Activated naive CD4-positive, alpha-beta T cell treated with anti-CD3 and anti-CD28 coated beads, Interleukin-2, amount 50 U/mL, for 72 hours (primary cell): ENCODE measurements at regions not wholly inside any gene's neighbourhood (a gene's known extent, or its start where the extent isn't known, plus 50 kb on each side); places are given as distances from the start of the nearest gene placed in this dataset.
A peak's percentile ranks its signal among the peaks of the same experiment; 100 is the strongest.
"Not testable (repeated sequence)": the region's sequence is repeated elsewhere in the genome, so short reads cannot be mapped to it uniquely, and the experiment has no call there.

ENCODE experiments used
- ATAC-seq, 2 donors: fragments of 150-1000 bp; cut with Tn5 transposase; 2 replicates each; pipeline ENCODE4 v1.10.0; 2021; ENCODE audit warnings: mild to moderate bottlenecking in 2 of 2, moderate library complexity in 2 of 2
- DNase-seq, 2 donors: peaks; one replicate each; pipeline ENCODE4 v3.0.0; 2021 to 2022; ENCODE audit warnings: low spot score in 2 of 2
- H3K27ac Mint-ChIP-seq, 2 donors: one replicate each; pipeline ENCODE4 v1.8.0; 2022; ENCODE audit warnings: mild to moderate bottlenecking in 2 of 2, mixed read lengths in 2 of 2
- H3K36me3 Mint-ChIP-seq, 2 donors: one replicate each; pipeline ENCODE4 v1.8.0; 2022; ENCODE audit warnings: mixed read lengths in 2 of 2
- H3K9me3 Mint-ChIP-seq, 2 donors: one replicate each; pipeline ENCODE4 v1.8.0; 2022; ENCODE audit warnings: mixed read lengths in 2 of 2

DNA sequence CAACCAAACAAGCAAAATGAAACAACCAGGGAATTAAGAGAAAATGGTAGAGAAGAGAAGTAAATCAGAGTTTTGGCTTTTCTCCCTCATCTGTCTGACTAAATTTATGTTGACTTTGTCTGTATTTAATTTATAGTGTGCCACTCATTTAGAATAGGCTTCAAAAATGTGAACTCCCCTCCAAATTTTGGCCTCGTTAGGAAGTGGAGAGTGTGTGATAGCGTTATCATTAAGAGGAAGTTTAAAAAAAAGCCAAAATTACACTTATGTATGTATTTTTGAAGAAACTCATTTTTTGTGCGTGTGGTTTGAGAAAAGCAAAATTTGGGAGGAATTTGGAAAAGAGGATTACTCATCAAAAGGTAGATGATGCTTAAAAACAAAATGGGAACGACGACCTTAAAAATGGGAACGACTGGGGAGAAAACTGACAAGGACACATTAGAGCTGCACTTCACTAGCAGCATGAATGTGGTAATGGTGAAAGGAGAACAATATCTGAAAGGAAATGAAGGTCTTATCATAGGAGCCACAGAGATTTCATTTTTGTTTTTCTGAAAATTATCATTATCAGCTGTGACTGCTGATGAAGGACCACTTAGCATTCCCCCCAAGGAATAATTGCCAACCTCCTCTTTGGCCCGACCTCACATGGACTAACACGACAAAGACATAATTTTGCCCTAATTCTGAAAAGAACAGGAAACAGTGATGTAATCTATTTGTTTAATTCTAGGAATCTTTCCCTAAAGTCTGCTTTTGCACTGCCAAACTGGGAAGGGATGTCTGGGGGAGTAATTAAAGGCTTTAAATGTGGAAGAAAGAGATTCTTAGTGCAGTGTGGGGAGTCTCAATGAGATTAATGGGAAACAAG, 163.2 kb upstream of the P2RY1 start:
- Mint-ChIP-seq H3K9me3 (no peaks in the 10 kb centered on the region), H3K36me3 (no peaks in the 10 kb centered on the region), H3K27ac (no peak overlapping the region)
- DNase-seq (no peak), ATAC-seq (no peak)

DNA sequence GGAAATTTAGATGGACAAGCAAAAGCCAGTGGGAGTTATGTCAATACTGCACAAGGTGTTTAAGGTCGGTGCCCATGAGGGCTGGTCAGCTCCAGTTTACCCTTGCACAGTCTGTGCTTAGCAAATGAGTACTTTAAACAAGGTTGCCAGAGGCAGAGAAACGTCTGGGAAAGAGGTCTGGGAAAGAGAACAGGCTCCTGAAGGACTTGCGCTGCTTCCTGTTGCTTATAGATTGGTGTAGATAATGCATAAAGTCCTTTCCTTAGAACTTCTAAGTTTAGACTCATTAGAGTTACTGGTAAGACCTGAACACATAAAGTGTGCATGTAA, 162.6 kb upstream of the P2RY1 start:
- Mint-ChIP-seq H3K36me3 (no peaks in the 10 kb centered on the region), H3K9me3 (no peaks in the 10 kb centered on the region), H3K27ac (no peak overlapping the region)
- DNase-seq, result no peak
- ATAC-seq, result no peak

DNA sequence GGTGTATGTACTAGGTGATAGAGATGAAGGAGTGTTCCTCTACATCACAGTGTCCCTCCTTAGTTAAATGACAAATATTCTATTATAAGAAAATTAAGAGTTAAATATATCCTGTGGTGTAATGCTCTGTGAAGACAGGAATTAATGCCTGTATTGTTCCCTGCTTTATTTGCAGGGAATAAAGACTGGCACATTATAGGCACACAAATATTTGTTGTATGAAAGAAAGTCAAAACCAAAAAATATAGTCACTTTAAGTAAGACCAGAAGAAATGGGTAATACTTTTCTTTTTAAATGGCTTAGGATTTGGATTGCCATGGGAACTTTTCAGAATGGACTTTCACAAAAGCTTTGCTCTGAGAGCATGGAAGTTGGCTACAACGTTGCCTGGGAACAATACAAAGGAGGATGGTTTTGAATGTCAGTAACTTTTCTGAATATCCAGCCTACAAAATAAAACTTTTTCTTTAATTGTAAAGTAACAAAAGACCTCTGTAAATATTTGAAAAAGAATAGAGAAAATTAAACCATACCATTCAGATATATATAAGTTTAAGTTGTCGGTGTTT, 158.0 kb upstream of the P2RY1 start:
- H3K9me3 Mint-ChIP-seq, result no peaks in the 10 kb centered on the region
- H3K36me3 Mint-ChIP-seq, result no peaks in the 10 kb centered on the region
- no peak overlapping the region for H3K27ac Mint-ChIP-seq
- ATAC-seq, result no peak
- DNase-seq, result no peak

DNA sequence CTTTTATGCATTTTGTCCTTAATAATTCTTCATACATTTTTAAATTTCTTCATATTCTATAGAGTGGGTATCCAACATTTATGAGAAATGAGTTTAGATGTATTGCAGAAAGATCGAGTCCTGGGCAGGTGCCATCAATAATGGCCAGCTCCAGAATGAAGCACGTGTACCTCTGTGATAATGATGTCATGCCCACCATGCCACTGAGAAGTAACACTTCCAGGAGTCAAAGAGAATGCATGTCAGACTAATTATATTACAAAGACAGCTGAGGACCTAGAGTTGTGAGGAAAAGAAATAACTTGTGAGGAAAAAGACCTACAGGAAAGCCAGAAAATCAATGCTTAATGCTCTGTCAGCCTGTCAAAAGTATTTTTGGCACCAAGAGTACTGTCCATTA, 157.4 kb upstream of the P2RY1 start:
- DNase-seq (no peak), ATAC-seq (no peak)
- no peaks in the 10 kb centered on the region for H3K9me3 Mint-ChIP-seq
- H3K36me3 Mint-ChIP-seq, result no peaks in the 10 kb centered on the region
- H3K27ac Mint-ChIP-seq, result no peak overlapping the region

DNA sequence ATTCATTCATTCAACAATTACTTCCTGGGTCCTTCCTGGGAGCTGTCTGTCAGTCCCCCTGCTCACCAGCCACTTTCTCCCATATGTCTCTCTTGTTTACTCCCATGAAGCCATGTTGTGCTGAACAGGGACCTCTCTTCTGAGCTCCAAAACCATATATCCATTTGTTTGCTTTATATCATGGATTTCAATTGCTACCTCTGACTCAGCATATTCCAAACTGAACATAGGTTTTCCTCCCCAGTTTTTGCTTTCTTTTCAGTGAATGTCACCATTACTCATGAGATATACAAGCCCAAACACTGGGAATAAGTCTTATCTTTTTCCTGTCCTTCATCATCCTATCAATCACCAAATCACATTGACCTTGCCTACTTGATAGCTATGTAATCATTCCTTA, 152.5 kb upstream of the P2RY1 start:
- H3K27ac Mint-ChIP-seq, result no peak overlapping the region
- H3K36me3 Mint-ChIP-seq, result no peaks in the 10 kb centered on the region
- H3K9me3 Mint-ChIP-seq, result no peaks in the 10 kb centered on the region
- ATAC-seq (no peak), DNase-seq (no peak)

DNA sequence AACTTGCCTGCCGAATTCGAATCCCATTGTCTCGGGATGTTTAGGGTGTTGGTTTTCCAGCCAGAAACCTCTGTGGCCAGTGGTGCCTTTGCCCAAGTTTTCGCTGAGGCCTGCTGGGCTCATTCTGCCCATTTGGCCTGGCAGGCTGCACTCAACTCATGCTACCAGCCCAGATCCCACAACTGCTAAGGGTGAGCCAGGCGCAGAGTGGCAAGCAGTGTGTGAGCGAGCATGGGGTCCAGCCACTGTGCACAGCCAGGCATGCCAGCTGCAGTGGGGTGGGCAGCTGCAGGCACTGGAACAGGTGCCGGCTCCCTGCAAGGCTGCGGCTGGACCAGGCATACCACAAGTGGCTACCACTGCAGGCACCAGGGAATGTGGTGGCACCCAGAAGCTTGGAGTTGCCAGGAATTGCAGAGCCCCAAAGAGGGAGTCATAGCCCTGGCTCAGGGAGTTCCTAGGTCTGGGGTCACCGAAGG, 151.4 kb upstream of the P2RY1 start:
- DNase-seq (no peak), ATAC-seq (no peak)
- no peaks in the 10 kb centered on the region for H3K9me3 Mint-ChIP-seq
- no peak overlapping the region for H3K27ac Mint-ChIP-seq
- H3K36me3 Mint-ChIP-seq, result no peaks in the 10 kb centered on the region

DNA sequence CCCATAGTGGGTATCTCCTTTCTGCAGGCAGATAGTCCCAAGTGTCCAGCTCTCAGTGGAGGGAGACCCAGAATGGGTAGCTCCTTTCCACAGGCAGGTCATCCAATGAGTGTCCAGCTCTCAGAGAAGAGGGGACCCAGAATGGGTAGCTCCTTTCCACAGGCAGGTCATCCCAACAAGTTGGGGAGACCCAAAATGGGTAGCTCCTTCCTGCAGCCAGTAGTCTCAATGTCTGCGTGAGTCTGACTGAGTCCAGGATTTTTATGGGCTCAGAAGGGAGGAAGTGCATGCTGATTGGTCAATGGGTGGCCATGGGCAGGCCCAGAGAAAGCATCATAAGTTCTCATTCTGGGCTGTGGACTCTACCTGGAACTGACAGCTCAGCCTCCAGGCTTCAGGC, 150.7 kb upstream of the P2RY1 start:
- Mint-ChIP-seq H3K36me3 (no peaks in the 10 kb centered on the region), H3K9me3 (no peaks in the 10 kb centered on the region)
- ATAC-seq, result no peak

DNA sequence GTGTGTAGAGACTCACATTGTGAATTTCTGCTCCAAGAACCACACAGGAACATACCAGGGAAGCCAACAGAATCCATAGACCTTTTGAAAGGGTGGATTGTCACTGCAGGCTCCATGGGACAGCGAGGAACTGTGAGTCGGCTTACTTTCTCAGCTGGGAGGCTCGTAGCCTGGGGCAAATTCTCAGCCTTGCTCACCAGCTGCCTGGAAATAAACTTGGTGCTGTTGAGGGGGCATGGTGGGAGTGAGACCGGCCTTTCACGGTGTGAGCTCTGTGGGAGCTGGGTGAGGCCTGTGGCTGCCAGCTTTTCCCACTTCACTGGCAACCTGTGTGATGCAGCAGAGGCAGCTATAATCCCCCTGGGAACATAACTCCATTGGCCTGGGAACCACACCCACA, 146.6 kb upstream of the P2RY1 start:
- ATAC-seq (no peak), DNase-seq (no peak)

More for the DNA sequence above, 150.7 kb upstream of the P2RY1 start:
- no peak for DNase-seq
- H3K27ac Mint-ChIP-seq, result no peak overlapping the region

DNA sequence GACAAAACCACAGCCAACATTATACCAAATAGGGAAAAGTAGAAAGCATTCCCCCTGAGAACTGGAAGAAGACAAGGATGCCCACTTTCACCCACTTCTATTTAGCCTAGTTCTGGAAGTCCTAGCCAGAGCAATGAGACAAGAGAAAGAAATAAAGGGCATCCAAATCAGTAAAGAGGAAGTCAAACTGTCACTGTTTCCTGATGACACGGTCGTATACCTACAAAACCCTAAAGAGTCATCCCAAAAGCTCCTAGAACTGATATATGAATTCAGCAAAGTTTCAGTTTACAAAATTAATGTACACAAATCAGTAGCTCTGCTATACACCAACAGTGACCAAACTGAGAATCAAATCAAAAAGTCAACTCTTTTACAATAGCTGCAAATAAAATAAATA, 142.6 kb upstream of the P2RY1 start:
- not testable (repeated sequence) for DNase-seq, H3K27ac Mint-ChIP-seq, H3K36me3 Mint-ChIP-seq, H3K9me3 Mint-ChIP-seq
- ATAC-seq, result peak in 1 of 2 donors; percentile 61

More for the DNA sequence above, 146.6 kb upstream of the P2RY1 start:
- H3K9me3 Mint-ChIP-seq, result peaks cover 6% of the 10 kb centered on the region in 2 donors
- no peaks in the 10 kb centered on the region for H3K36me3 Mint-ChIP-seq
- no peak overlapping the region for H3K27ac Mint-ChIP-seq

DNA sequence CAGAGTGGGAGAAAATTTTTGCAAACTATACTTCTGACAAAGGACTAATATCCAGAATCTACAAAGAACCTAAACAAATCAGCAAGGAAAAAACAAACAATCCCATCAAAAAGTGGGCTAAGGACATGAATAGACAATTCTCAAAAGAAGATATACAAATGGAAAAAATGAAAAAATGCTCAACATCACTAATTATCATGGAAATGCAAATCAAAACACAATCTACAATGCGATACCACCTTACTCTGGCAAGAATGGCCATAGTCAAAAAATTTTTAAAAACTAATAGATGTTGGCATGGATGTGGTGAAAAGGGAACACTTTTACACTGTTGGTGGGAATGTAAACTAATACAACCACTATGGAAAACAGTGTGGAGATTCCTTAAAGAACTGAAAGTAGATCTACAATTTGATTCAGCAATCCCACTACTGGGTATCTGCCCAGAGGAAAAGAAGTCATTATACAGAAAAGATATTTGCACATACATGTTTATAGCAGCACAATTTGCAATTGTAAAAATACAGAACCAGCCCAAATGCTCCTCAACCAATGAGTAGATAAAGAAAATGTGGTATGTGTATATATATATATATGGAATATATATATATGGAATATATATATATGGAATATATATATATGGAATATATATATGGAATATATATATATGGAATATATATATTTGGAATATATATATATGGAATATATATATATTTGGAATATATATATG, 141.2 kb upstream of the P2RY1 start:
- ATAC-seq, result peak in 1 of 2 donors; percentile 50
- not testable (repeated sequence) for DNase-seq, H3K27ac Mint-ChIP-seq, H3K9me3 Mint-ChIP-seq, H3K36me3 Mint-ChIP-seq

DNA sequence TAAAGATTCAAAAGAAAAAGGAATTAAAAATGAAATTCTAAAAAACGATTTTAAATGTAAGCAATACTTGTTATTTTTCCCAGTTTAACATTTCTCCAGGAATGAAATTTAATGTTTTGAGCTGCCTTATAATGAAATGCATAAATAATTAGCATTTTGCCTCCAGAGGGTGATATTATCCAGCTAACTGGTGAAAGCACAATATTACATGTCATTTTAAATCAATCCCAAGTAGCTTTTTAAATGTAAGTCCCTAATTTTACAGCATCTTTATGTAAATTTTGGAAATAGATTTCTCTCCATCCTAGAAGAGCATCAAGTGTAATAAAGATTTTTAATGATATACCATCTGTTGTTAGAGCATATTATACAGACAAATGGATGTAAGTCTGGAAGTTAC, 139.1 kb upstream of the P2RY1 start:
- no peaks in the 10 kb centered on the region for H3K36me3 Mint-ChIP-seq
- peaks cover 6% of the 10 kb centered on the region in 2 donors for H3K9me3 Mint-ChIP-seq
- H3K27ac Mint-ChIP-seq, result no peak overlapping the region

DNA sequence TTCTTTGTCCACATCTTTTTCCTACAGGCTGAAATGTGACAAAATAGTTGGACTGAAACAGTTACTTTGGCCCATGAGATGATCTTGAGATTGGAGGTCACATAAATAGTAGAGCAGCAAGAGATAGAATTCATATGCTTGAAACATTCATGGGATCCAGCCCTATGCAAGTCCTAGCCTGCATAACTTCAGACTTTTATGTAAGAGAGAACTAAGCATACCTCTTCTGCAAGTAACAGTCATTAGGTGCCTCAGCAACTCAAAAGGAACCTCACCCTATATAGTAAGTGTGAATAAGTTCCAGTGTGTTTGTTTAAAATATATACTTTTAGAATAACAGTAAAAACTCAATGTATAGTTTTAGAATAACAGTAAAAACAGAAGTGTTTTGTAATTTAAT, 138.0 kb upstream of the P2RY1 start:
- H3K9me3 Mint-ChIP-seq, result no peaks in the 10 kb centered on the region
- DNase-seq (no peak), ATAC-seq (no peak)
- no peaks in the 10 kb centered on the region for H3K36me3 Mint-ChIP-seq
- no peak overlapping the region for H3K27ac Mint-ChIP-seq

More for the DNA sequence above, 139.1 kb upstream of the P2RY1 start:
- ATAC-seq (no peak), DNase-seq (no peak)

DNA sequence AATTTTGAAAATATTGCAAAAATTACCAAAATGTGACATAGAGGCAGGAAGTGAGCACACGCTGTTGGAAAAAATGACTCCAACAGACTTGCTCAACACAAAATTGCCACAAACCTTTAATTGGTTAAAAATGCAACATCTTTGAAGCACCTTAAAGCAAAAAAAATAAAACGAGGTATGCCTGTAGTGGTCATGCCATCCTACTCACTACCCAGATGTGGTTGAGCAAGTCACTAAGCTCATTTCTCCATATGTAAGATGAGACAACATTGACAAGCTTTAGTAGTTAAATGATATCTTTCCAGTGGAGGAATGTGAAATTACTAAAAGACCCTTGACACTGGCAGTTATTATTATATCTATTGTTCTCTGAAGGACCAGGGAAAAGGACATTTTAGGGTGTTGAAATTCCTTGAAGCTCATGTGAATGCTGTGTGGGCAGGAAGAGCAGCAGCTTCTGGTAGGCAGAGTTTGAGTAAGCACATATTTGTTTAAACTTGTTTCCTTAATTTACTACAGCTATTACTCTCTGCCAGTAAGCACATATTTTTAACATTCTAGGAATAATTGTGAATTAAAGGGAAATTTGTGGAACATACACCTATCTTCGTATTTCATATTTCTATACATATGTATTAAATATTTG, 131.6 kb upstream of the P2RY1 start:
- Mint-ChIP-seq H3K36me3 (no peaks in the 10 kb centered on the region), H3K27ac (no peak overlapping the region), H3K9me3 (no peaks in the 10 kb centered on the region)
- DNase-seq (no peak), ATAC-seq (peak in 1 of 2 donors; percentile 72)

DNA sequence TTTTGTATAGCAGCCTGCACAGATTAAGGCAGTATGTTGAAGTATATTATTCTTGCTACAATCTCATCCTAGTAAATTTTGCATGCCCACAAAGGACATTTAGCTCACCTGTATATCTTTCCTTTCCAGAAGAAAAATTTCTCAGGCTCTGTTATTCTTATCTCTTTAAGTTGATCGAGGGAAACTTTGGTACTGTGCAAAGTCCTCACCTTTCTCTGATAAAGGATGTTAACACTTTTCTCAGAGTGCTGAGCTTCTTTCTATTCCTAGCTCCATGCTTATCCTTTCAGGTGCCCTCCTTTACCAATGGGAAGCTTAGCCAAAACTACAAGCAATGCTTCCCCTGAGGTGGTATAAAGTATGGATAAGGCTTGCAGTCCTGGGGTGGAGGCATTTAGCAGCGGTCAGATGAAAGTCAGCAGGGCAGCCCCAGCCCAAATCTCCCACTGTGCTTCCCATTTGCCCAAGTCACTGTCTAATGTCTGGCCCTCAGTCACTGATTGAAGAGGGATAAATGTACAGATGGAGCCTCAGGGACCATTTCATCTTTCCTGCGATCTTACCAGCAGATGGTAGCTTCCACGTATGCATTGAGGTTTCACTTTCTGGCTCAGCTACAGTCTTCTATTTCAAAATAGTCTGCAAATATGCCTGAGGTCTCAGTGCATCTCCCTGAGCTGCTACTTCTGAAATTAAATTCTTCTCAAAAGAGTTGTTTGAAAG, 127.8 kb upstream of the P2RY1 start:
- Mint-ChIP-seq H3K9me3 (no peaks in the 10 kb centered on the region), H3K27ac (no peak overlapping the region), H3K36me3 (no peaks in the 10 kb centered on the region)
- DNase-seq (no peak), ATAC-seq (no peak)

DNA sequence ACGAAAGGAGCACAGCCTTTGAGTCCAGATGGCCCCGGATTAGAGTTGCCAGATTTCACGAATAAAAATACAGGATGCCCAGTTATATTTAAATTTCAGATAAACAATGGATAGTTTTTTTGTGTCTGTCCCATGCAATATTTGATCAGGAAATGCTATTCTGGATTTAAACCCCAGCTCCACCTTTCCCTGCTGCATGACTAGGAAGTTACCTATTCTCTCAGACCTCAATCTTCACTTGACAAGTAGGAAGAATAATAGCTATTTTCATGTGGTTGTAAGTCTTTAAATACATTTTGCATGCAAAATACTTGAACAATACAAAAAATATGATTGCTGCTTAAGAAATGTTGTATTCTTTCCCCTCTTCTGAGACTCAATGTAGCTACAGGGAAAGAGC, 125.3 kb upstream of the P2RY1 start:
- Mint-ChIP-seq H3K36me3 (no peaks in the 10 kb centered on the region), H3K9me3 (no peaks in the 10 kb centered on the region), H3K27ac (no peak overlapping the region)
- no peak for DNase-seq
- no peak for ATAC-seq

DNA sequence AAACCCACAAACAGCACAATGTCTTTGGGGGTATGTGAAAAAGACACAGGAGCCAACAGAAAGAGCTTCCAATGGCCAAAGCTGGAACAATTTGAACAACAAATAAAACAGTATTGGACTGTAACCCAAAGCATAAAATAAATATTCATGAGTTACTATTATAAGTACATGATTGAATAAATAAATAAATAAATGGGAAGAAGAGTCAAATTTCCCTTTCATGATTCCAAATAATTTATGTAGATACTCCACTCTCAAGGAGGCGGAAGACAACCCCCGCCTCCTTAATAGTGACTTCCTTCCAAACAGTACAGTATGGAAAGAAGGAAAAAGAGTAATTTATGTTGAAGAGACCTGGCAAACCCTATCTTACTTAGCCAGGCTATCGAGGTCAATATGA, 124.4 kb upstream of the P2RY1 start:
- ATAC-seq, result no peak
- Mint-ChIP-seq H3K36me3 (no peaks in the 10 kb centered on the region), H3K27ac (no peak overlapping the region), H3K9me3 (no peaks in the 10 kb centered on the region)
- DNase-seq, result no peak
